COLO668 (cell line): ENCODE measurements at regions not wholly inside any gene's neighbourhood (a gene's known extent, or its start where the extent isn't known, plus 50 kb on each side); places are given as distances from the start of the nearest gene placed in this dataset.
A peak's percentile ranks its signal among the peaks of the same experiment; 100 is the strongest.

Experiments
- DNase-seq: peaks from one replicate; lab custom pipeline; 2025; ENCODE audit not compliant: unreplicated experiment; lab: John Stamatoyannopoulos, UW

DNA sequence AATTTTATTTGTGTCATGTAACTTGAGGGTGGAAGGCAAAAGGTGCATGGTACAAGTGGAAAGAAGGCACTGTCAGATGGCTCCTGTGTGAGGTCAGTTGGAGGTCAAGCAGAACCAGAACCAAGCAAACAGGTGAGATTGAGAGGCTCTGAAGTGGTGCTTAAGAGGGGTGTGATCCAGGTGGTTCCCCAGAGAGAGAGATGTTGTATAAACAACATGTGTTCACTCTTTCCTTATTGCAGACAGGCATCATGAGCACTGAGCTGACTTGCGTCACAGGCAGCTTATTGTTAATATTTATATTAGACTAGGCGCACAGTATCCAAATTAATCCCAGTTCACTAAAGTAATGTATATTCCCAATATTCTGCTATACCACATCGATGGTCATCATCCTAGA lies 56.8 kb downstream of the CXCL13 start:
- peak; percentile 65 for DNase-seq
